KMS-11 (cell line): ENCODE measurements at regions not wholly inside any gene's neighbourhood (a gene's known extent, or its start where the extent isn't known, plus 50 kb on each side); places are given as distances from the start of the nearest gene placed in this dataset.

Experiments used
- H2AFZ ChIP-seq: fragments of 200-600 bp; sonication (generic); 2 replicates; pipeline ENCODE4 v1.6.1; 2016; ENCODE audit warnings: antibody characterized with exemption, mixed run types, low read depth
- H3K27ac ChIP-seq: fragments of 200-600 bp; sonication (generic); 2 replicates; pipeline ENCODE4 v1.6.1; 2016; ENCODE audit warnings: mild to moderate bottlenecking, mixed run types
- H3K27me3 ChIP-seq: fragments of 200-600 bp; sonication (generic); 2 replicates; pipeline ENCODE4 v1.6.1; 2017; ENCODE audit warnings: mild to moderate bottlenecking, low read depth, mixed run types, moderate library complexity; ENCODE audit not compliant: insufficient read depth
- H3K36me3 ChIP-seq: fragments of 200-600 bp; sonication (generic); 2 replicates; pipeline ENCODE4 v1.6.1; 2017; ENCODE audit warnings: mild to moderate bottlenecking, mixed run types; ENCODE audit not compliant: insufficient read depth
- H3K4me1 ChIP-seq: fragments of 200-600 bp; sonication (generic); 2 replicates; pipeline ENCODE4 v1.6.1; 2016; ENCODE audit warnings: mild to moderate bottlenecking, low read depth, mixed run types; ENCODE audit not compliant: poor library complexity, severe bottlenecking
- H3K4me2 ChIP-seq: fragments of 200-600 bp; sonication (generic); 2 replicates; pipeline ENCODE4 v1.7.0; 2016; ENCODE audit warnings: mild to moderate bottlenecking, mixed run types
- H3K4me3 ChIP-seq: fragments of 200-600 bp; sonication (generic); IDR thresholded peaks from 2 replicates; pipeline ENCODE4 v1.6.1; 2017; ENCODE audit warnings: low read depth, low read length, mixed read lengths; ENCODE audit not compliant: insufficient read depth
- H3K79me2 ChIP-seq: fragments of 200-600 bp; sonication (generic); 2 replicates; pipeline ENCODE4 v1.6.1; 2016; ENCODE audit warnings: low read depth, mixed run types; ENCODE audit not compliant: insufficient read depth
- H3K9ac ChIP-seq: fragments of 200-600 bp; sonication (generic); 2 replicates; pipeline ENCODE4 v1.6.1; 2016; ENCODE audit warnings: mild to moderate bottlenecking, mixed run types
- H4K20me1 ChIP-seq: fragments of 200-600 bp; sonication (generic); 2 replicates; pipeline ENCODE4 v1.6.1; 2016; ENCODE audit warnings: mild to moderate bottlenecking, mixed run types; ENCODE audit not compliant: insufficient read depth
- TF ChIP-seq, protein P1 (sequence below): fragments of 200-600 bp; sonication (generic); conservative IDR thresholded peaks from 2 replicates; pipeline ENCODE4 v1.6.1; 2017; ENCODE audit warnings: low read depth, mild to moderate bottlenecking, antibody characterized with exemption, low read length, moderate library complexity, mixed read lengths

DNA sequence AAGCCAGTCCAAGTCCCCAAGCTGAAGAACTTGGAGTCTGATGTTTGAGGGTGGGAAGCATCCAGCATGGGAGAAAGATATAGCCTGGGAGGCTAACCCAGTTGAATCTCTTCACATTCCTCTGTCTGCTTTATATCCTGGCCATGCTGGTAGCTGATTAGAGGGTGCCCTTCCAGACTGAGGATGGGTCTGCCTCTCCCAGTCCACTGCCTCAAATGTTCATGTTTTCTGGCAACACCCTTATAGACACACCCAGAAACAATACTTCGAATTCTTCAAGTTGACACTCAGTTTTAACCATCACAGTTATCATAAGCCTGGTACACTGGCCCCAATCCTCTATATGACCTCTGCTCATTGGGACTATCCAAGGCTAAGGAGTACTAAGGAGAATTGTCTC lies 124.1 kb upstream of the WDR1 start:
- Histone ChIP-seq H3K4me1 (no peaks in the 10 kb centered on the region), H3K79me2 (no peaks in the 10 kb centered on the region), H3K27me3 (no peaks in the 10 kb centered on the region), H2AFZ (no peak overlapping the region), H3K9ac (no peak overlapping the region), H3K4me3 (no peak overlapping the region), H3K4me2 (no peak overlapping the region), H3K27ac (no peak overlapping the region), H3K36me3 (no peaks in the 10 kb centered on the region), H4K20me1 (no peaks in the 10 kb centered on the region)
- TF ChIP-seq, protein P1, sequence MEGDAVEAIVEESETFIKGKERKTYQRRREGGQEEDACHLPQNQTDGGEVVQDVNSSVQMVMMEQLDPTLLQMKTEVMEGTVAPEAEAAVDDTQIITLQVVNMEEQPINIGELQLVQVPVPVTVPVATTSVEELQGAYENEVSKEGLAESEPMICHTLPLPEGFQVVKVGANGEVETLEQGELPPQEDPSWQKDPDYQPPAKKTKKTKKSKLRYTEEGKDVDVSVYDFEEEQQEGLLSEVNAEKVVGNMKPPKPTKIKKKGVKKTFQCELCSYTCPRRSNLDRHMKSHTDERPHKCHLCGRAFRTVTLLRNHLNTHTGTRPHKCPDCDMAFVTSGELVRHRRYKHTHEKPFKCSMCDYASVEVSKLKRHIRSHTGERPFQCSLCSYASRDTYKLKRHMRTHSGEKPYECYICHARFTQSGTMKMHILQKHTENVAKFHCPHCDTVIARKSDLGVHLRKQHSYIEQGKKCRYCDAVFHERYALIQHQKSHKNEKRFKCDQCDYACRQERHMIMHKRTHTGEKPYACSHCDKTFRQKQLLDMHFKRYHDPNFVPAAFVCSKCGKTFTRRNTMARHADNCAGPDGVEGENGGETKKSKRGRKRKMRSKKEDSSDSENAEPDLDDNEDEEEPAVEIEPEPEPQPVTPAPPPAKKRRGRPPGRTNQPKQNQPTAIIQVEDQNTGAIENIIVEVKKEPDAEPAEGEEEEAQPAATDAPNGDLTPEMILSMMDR = no peak

DNA sequence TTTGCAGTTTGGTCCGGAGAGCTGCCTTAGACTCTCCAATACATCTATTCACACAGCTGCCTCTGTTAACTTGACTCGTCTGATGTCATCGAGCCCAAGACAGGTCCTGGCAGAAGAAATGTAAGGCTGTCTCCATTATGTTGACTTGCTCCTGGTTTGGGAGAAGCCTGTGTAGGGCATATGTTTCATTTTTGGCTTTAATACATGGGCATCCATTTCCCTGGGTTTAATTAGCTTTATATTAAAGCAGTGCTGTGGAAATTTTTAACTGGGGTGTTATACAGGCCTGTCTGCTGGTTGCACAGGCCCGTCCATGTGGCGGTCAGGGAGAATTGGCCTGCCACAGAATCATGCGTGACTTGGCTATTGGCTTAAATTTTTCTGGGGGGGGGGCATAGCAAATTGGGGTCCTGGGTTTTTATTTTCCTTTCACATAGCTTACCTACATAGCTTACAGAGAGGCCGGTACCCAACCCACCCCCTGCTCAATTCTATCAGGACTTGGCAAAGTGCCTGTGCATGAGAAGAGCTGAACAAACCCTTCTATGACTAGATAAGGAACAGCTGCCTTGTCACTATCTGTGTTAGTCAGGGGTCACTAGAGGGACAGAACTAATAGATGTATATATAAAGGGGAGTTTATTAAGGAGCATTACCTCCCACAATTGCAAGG lies 123.5 kb upstream of the WDR1 start:
- Histone ChIP-seq H3K27ac (no peak overlapping the region), H4K20me1 (no peaks in the 10 kb centered on the region), H3K9ac (no peak overlapping the region), H3K4me2 (no peak overlapping the region), H3K79me2 (no peaks in the 10 kb centered on the region), H3K36me3 (no peaks in the 10 kb centered on the region), H2AFZ (no peak overlapping the region), H3K4me3 (no peak overlapping the region), H3K4me1 (no peaks in the 10 kb centered on the region), H3K27me3 (no peaks in the 10 kb centered on the region)
- TF ChIP-seq, protein P1 = no peak

DNA sequence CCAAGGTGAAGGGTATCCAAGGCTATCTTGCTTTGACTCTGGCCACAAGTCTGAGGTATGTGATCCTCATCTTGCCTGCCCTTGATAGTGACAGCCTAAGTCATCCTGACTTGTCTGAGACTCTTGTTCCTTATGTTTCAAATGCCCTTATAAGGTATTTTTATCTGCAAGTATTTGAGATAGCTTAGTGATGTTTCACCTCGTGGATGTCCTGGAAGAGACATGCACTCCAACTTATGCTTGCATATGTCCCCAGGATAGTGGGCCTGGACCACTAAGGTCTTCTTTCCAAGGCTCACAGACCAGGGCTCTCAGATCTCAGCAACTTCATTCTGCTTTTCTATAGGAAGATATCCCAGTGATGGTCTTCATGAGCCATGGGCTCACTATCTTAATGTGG lies 120.5 kb upstream of the WDR1 start:
- Histone ChIP-seq H2AFZ (no peak overlapping the region), H3K4me3 (no peak overlapping the region), H4K20me1 (no peaks in the 10 kb centered on the region), H3K27me3 (no peaks in the 10 kb centered on the region), H3K4me1 (no peaks in the 10 kb centered on the region), H3K27ac (no peak overlapping the region), H3K36me3 (no peaks in the 10 kb centered on the region), H3K79me2 (no peaks in the 10 kb centered on the region), H3K4me2 (no peak overlapping the region), H3K9ac (no peak overlapping the region)
- TF ChIP-seq, protein P1 = no peak

DNA sequence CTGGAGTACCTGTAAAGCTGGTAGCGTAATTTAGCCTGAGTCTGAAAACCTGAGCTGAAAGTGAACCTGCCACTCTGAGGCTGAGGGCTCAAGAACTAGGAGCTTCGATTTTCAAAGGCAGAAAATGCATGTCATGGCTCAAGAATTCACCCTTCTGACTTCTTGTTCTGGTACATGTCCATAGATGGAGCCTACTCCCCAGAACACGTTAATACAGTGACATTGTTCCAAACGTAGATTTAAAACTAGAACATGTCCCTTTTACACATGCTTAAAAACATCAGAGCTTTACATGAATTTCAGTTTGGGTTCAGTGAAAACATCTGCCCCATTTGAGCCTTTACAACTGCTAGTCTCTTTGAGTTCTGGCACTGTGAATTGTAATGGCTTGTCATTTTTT lies 115.5 kb upstream of the WDR1 start:
- TF ChIP-seq, protein P1 = no peak
- H2AFZ ChIP-seq = no peak overlapping the region

More for the DNA sequence above, 115.5 kb upstream of the WDR1 start:
- H3K4me1 ChIP-seq = no peaks in the 10 kb centered on the region
- H3K9ac ChIP-seq = no peak overlapping the region
- H3K27ac ChIP-seq = no peak overlapping the region
- no peaks in the 10 kb centered on the region for H3K36me3 ChIP-seq
- no peak overlapping the region for H3K4me2 ChIP-seq
- H4K20me1 ChIP-seq = no peaks in the 10 kb centered on the region
- no peaks in the 10 kb centered on the region for H3K79me2 ChIP-seq
- no peak overlapping the region for H3K4me3 ChIP-seq
- no peaks in the 10 kb centered on the region for H3K27me3 ChIP-seq
